Kidney (tissue), 13 donors: ENCODE measurements at regions not wholly inside any gene's neighbourhood (a gene's known extent, or its start where the extent isn't known, plus 50 kb on each side); places are given as distances from the start of the nearest gene placed in this dataset.

ENCODE experiments used
- DNase-seq, 5 donors: peaks; one replicate each; pipeline ENCODE4 v3.0.0-alpha.2; 2013 to 2020
- FAIRE-seq: peaks from 2 replicates; lab custom pipeline; 2012; peaks lifted over from hg19 to GRCh38; lab: Jason Lieb, UNC
- H3K27ac ChIP-seq, 2 donors: one replicate each; pipeline ENCODE4 v1.7.0; 2013; ENCODE audit warnings: low read depth in 2 of 2, low read length in 2 of 2, inconsistent platforms in 1 of 2
- H3K27me3 ChIP-seq: one replicate; pipeline ENCODE4 v1.7.1; 2013; ENCODE audit warnings: low read length, inconsistent platforms; ENCODE audit not compliant: control insufficient read depth, insufficient read depth
- H3K36me3 ChIP-seq, 3 donors: one replicate each; pipeline versions ENCODE4 v1.7.0 to v1.7.1; 2013; ENCODE audit warnings: low read length in 3 of 3, control low read depth in 1 of 3, inconsistent platforms in 1 of 3; ENCODE audit not compliant: insufficient read depth in 3 of 3, control insufficient read depth in 2 of 3
- H3K4me1 ChIP-seq, 3 donors: one replicate each; pipeline versions ENCODE4 v1.7.0 to v1.7.1; 2013; ENCODE audit warnings: low read length in 3 of 3, inconsistent platforms in 1 of 3, low read depth in 1 of 3; ENCODE audit not compliant: control insufficient read depth in 2 of 3, insufficient read depth in 2 of 3
- H3K4me3 ChIP-seq, 3 donors: one replicate each; pipeline versions ENCODE4 v1.7.0 to v1.8.1; 2013; ENCODE audit warnings: low read length in 3 of 3, control low read depth in 1 of 3, inconsistent platforms in 1 of 3
- H3K9ac ChIP-seq, 3 donors: one replicate each; pipeline versions ENCODE4 v1.7.0 to v1.7.1; 2013; ENCODE audit warnings: low read length in 3 of 3, control low read depth in 1 of 3, inconsistent platforms in 1 of 3
- H3K9me3 ChIP-seq, 3 donors: one replicate each; pipeline versions ENCODE4 v1.7.0 to v1.7.1; 2013; ENCODE audit warnings: low read length in 3 of 3, control low read depth in 1 of 3, inconsistent platforms in 1 of 3; ENCODE audit not compliant: control insufficient read depth in 2 of 3, insufficient read depth in 1 of 3
- intact Hi-C: fragments of 100-400 bp; cut with DNase I; formaldehyde crosslinking; loops from one replicate; pipeline ENCODE4 v1.11.1; 2022
- TF ChIP-seq, protein P1 (sequence below): IDR thresholded peaks from 3 replicates; pipeline ENCODE4 v1.5.1; 2012; ENCODE audit warnings: mild to moderate bottlenecking, moderate library complexity, borderline replicate concordance; ENCODE audit not compliant: insufficient read depth; ENCODE audit errors: extremely low read depth
- donor health status: control.
- donor health status: control.
- donor health status: control.
- donor health status: control.
- donor health status: control.
- donor health status: DM: yes; HTN: yes; CAD: no.
- donor health status: Normal renal cell carcinoma (clear cell type).

- Histone ChIP-seq H3K27me3 (no peaks in the 10 kb centered on the region), H3K36me3 (no peaks in the 10 kb centered on the region), H3K4me1 (no peaks in the 10 kb centered on the region), H3K9me3 (no peaks in the 10 kb centered on the region), H3K9ac (no peak overlapping the region), H3K27ac (no peak overlapping the region), H3K4me3 (no peak overlapping the region)
- DNase-seq (no peak), FAIRE-seq (no peak)
- TF ChIP-seq, protein P1, sequence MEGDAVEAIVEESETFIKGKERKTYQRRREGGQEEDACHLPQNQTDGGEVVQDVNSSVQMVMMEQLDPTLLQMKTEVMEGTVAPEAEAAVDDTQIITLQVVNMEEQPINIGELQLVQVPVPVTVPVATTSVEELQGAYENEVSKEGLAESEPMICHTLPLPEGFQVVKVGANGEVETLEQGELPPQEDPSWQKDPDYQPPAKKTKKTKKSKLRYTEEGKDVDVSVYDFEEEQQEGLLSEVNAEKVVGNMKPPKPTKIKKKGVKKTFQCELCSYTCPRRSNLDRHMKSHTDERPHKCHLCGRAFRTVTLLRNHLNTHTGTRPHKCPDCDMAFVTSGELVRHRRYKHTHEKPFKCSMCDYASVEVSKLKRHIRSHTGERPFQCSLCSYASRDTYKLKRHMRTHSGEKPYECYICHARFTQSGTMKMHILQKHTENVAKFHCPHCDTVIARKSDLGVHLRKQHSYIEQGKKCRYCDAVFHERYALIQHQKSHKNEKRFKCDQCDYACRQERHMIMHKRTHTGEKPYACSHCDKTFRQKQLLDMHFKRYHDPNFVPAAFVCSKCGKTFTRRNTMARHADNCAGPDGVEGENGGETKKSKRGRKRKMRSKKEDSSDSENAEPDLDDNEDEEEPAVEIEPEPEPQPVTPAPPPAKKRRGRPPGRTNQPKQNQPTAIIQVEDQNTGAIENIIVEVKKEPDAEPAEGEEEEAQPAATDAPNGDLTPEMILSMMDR, result no peak
- intact Hi-C loops, result no loop called here
These were observed 138.0 kb upstream of the TNR start for GRCh38 chr1:175881246-175881976.

DNA sequence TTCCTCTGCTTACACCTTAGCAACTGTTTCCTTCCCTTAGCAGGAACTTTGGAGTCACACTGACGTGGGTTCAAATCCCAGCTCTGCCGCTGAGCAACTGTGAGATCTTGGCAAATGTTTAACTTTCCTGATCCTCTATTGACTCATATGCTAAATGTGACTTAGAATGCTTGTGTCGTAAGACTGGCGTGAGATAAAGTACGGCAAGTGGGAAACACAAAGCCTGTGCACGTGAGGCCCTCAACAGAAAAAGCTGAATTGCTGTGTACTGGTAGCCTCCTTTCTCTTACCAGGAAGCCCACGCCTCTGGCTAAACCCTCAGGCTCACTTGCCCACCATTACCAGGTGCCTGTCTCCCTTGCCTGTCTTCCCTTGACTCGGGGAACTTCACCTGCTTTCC, 135.4 kb upstream of the TNR start:
- no peak for FAIRE-seq
- H3K9ac ChIP-seq, result no peak overlapping the region
- intact Hi-C loops, result no loop called here
- H3K9me3 ChIP-seq, result no peaks in the 10 kb centered on the region
- DNase-seq, result no peak
- no peak overlapping the region for H3K27ac ChIP-seq
- no peaks in the 10 kb centered on the region for H3K36me3 ChIP-seq
- H3K27me3 ChIP-seq, result no peaks in the 10 kb centered on the region
- no peak overlapping the region for H3K4me3 ChIP-seq
- TF ChIP-seq, protein P1, result no peak
- H3K4me1 ChIP-seq, result no peaks in the 10 kb centered on the region

DNA sequence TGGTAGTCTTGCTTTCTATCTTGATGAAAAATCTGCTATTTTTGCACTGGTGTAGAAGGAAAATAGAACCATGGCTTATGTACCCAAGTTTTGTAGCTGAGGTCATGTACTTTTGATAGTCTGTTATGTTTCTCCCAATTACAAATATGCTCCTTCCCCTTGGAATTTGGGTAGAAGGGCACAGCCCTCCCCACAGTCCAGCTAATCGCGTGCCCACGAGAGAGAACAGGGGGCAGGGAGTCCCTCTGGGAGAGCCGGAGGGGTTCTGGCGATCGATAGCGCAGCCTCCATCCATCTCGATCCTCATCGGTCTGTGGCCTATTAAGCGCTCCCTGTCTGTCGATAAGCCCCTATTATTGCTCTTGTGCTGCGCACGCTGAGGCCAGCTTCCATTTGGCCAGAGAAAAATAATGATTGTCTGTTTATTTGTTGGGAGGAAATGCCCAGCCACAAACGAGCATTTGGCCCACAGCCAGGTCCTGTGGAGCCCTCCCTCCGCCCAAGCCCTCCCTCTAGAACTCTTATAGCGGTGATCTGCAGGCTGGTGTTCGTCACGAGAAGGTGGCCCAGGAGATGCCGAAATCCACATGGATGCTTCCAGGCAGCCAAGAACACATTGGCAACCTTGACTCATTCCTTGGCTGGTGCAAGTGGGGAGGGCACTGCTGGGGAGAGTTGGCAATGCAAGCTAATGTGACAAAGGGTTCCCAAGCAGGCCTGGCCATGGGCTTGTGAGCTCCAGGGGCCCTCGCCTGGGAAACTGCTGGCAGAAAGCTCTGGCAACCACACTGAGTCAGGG, 134.7 kb upstream of the TNR start:
- DNase-seq (no peak), FAIRE-seq (no peak)
- TF ChIP-seq, protein P1, result no peak
- Histone ChIP-seq H3K4me3 (no peak overlapping the region), H3K4me1 (no peaks in the 10 kb centered on the region), H3K36me3 (no peaks in the 10 kb centered on the region), H3K9ac (no peak overlapping the region), H3K27me3 (no peaks in the 10 kb centered on the region), H3K27ac (no peak overlapping the region), H3K9me3 (no peaks in the 10 kb centered on the region)
- intact Hi-C loops, result no loop called here
